Large intestine (tissue), 3 donors: ENCODE measurements at regions not wholly inside any gene's neighbourhood (a gene's known extent, or its start where the extent isn't known, plus 50 kb on each side); places are given as distances from the start of the nearest gene placed in this dataset.
"Not testable (repeated sequence)": the region's sequence is repeated elsewhere in the genome, so short reads cannot be mapped to it uniquely, and the experiment has no call there.

ENCODE experiments used
- DNase-seq, 2 donors: peaks; one replicate each; pipeline versions ENCODE4 v3.0.0 to v3.0.0-alpha.2; 2013
- H3K27ac ChIP-seq: one replicate; pipeline ENCODE4 v1.5.1; 2013; ENCODE audit warnings: low read length
- H3K27me3 ChIP-seq: 2 replicates; pipeline ENCODE4 v1.6.1; 2013; ENCODE audit warnings: low read length; ENCODE audit not compliant: control insufficient read depth, insufficient read depth
- H3K36me3 ChIP-seq: 2 replicates; pipeline ENCODE4 v1.6.1; 2013; ENCODE audit warnings: low read length; ENCODE audit not compliant: control insufficient read depth, insufficient read depth
- H3K4me1 ChIP-seq: one replicate; pipeline ENCODE4 v1.6.1; 2013; ENCODE audit warnings: low read length; ENCODE audit not compliant: control insufficient read depth, insufficient read depth
- H3K4me3 ChIP-seq: one replicate; pipeline ENCODE4 v1.5.1; 2013; ENCODE audit warnings: low read length
- H3K9me3 ChIP-seq: one replicate; pipeline ENCODE4 v1.6.1; 2013; ENCODE audit warnings: mild to moderate bottlenecking, low read depth, low read length, moderate library complexity; ENCODE audit not compliant: control insufficient read depth
- WGBS: methylation state at CpG from one replicate; pipeline ENCODE4 v1.1.5; 2013; ENCODE audit warnings: low lambda C conversion rate; ENCODE audit not compliant: insufficient coverage; 5-methylcytosine and 5-hydroxymethylcytosine counted together

DNA sequence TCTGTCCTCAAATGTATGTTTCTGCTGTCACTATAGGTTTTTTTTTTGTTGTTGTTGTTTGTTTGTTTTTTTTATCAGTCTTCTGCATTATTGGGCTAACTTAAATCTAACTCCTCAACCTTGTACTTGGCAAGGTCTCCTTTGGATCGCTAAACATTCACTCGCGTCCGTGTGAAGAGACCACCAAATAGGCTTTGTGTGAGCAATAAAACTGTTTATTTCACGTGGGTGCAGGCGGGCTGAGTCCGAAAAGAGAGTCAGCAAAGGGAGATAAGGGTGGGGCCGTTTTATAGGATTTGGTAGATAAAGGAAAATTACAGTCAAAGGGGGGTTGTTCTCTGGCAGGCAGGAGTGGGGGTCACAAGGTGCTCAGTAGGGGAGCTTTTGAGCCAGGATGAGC is 845.6 kb upstream of the ANO3 start:
- not testable (repeated sequence) for H3K36me3 ChIP-seq, H3K9me3 ChIP-seq, H3K27me3 ChIP-seq, H3K4me1 ChIP-seq, H3K27ac ChIP-seq, H3K4me3 ChIP-seq, DNase-seq
- WGBS: 51% methylated on average over 8 of the region's 8 CpGs

DNA sequence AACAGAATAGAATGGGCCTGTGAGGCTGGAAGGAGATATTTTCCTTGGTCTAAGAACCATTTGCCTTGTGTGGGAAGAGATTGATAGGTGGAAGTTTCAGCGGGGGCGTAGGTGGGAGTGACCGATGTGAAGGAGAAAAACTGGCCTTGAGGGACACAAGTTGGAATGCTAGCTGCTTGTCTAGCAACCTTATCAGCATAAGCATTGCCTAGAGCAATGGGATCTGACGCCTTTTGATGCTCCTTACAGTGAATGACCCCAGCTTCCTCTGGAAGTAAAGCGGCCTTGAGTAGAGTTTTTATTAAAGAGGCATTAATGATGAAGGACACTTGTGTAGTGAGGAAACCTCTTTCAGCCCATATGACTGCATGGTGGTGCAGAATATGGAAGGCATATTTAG is 843.8 kb upstream of the ANO3 start:
- whole genome bisulfite sequencing: no CpG with 5 or more reads among the region's 5 CpGs
- H3K4me1 ChIP-seq, H3K27ac ChIP-seq: not testable (repeated sequence)

DNA sequence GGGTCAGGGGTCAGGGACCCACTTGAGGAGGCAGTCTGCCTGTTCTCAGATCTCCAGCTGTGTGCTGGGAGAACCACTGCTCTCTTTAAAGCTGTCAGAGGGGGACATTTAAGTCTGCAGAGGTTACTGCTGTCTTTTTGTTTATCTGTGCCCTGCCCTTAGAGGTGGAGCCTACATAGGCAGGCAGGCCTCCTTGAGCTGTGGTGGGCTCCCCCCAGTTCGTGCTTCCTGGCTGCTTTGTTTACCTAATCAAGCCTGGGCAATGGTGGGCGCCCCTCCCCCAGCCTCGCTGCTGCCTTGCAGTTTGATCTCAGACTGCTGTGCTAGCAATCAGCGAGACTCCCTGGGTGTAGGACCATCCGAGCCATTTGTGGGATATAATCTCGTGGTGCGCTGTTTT is 830.5 kb upstream of the ANO3 start:
- not testable (repeated sequence) for H3K27ac ChIP-seq, H3K9me3 ChIP-seq, H3K27me3 ChIP-seq, H3K4me1 ChIP-seq, DNase-seq, H3K36me3 ChIP-seq, H3K4me3 ChIP-seq
- 77% methylated on average over 2 of the region's 7 CpGs for WGBS

More for the DNA sequence above, 843.8 kb upstream of the ANO3 start:
- not testable (repeated sequence) for H3K4me3 ChIP-seq, H3K9me3 ChIP-seq, H3K27me3 ChIP-seq, DNase-seq, H3K36me3 ChIP-seq

DNA sequence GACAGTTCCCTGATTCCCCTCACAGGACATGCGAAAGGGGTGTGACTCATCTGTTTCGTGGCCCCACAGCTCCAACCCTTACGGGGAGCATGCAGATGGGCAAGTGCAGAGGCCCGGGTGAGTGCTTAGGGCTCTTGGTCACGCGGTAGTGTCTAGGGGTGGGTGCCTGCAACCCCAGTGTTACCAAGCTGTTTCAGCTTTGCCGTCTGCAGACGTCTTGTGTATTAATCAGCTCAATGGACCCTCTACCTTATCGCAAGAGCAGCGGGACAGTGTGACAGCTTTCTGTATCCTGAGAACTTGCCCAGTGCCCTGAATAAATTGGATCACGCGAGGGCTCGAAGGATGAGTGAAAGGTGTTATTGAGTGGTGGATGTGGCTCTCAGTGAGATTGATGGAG is 816.4 kb upstream of the ANO3 start:
- Histone ChIP-seq H3K27me3 (no peaks in the 10 kb centered on the region), H3K4me3 (no peak overlapping the region), H3K36me3 (no peaks in the 10 kb centered on the region), H3K4me1 (no peaks in the 10 kb centered on the region), H3K27ac (no peak overlapping the region), H3K9me3 (no peaks in the 10 kb centered on the region)
- WGBS: no CpG with 5 or more reads among the region's 13 CpGs
- DNase-seq: no peak

DNA sequence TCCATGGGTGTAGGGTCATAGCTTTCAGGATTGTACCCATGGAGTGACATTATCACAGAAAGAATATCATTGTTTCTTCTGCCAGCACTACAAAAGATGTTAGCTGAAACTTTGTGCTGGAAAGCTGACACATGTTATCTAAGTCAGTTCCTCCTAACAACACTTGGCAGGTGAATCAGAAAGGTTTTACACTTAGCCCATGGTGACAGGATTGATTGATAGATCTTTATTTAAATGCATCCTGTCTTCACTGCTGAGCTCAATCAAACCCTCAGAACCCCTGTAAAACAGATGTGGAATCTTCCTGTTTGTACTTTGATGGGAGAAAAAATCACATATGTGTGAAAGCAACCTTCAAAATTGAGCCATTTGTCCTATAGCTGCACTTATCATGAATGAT is 811.5 kb upstream of the ANO3 start:
- Histone ChIP-seq H3K36me3 (no peaks in the 10 kb centered on the region), H3K4me3 (no peak overlapping the region), H3K27ac (no peak overlapping the region), H3K4me1 (no peaks in the 10 kb centered on the region), H3K9me3 (no peaks in the 10 kb centered on the region), H3K27me3 (no peaks in the 10 kb centered on the region)
- no peak for DNase-seq

DNA sequence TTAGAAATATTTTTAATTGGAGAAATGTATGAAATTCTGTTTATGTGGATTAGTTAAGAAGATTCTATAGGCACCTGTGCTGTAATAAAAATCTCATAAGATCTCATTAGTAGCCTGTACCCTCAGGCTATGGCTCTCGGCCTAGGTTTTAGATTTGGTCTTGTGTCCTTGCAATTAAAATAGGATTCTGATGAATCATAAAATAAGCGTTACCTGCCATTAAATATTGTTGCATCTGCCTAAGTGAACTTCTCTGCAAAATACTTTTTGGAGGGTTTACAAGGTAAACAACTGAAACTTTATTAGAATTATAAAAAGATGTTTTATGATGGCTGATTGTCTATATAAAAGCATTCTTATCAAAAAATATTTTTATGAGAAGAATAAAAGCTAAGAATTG is 804.1 kb upstream of the ANO3 start:
- Histone ChIP-seq H3K27me3 (no peaks in the 10 kb centered on the region), H3K36me3 (no peaks in the 10 kb centered on the region), H3K4me3 (no peak overlapping the region), H3K4me1 (no peaks in the 10 kb centered on the region), H3K27ac (no peak overlapping the region), H3K9me3 (no peaks in the 10 kb centered on the region)
- DNase-seq: no peak
- no CpG with 5 or more reads among the region's 2 CpGs for WGBS

DNA sequence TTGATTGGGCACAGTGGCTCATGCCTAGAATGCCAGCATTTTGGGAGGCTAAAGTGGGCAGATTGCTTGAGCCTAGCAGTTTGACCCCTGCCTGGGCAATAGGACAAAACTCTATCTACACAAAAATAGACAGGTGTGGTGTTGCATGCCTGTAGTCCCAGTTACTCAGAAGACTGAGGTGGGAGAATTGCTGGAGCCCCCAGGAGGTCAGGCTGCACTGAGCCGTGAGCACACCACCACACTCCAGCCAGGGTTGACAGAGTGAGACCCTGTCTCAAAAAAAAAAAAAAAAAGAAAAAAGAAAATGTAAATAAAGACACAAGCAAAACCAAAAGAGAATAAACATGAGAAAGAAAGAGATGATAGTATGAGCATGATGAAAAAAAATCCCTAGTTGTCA is 802.4 kb upstream of the ANO3 start:
- no peak overlapping the region for H3K4me3 ChIP-seq
- no peaks in the 10 kb centered on the region for H3K36me3 ChIP-seq
- no peak for DNase-seq
- no peaks in the 10 kb centered on the region for H3K27me3 ChIP-seq
- whole genome bisulfite sequencing: no CpG with 5 or more reads among the region's 1 CpG
- H3K4me1 ChIP-seq: no peaks in the 10 kb centered on the region
- H3K9me3 ChIP-seq: no peaks in the 10 kb centered on the region
- H3K27ac ChIP-seq: no peak overlapping the region

DNA sequence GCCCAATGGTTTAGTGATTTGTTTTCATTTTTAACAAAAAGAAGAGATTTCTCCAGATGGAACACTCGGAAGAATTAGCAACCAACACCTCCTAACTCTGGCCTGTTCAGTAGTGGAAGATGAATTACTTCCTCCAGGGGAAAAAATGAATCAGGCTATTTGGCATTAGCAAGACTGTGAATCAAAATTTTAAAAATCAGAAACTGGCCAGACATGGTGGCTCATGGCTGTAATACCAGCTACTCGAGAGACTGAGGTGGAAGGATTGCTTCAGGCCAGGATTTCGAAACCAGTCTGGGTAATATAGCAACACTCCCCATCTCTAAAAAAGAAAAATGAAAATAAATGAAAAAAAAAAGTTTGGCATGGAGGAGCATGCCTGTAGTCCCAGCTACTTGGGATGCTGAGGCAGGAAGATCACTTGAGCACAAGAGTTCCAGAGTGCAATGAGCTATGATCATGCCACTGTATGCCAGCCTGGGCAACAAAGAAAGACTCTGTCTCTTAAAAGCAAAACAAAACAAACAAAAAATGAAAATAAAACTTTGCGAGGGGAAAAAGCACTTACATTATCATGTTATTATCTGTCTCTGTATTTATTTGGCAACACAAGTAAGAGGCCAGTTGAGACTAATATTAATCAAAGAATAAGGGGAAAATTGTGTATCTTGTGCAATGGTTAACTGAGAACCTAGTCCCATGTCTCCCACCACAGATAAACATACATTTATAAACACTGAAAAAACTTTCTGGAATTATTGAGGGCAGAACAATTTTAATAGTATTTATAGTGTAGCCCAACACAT is 796.3 kb upstream of the ANO3 start:
- no peaks in the 10 kb centered on the region for H3K27me3 ChIP-seq
- no peak overlapping the region for H3K27ac ChIP-seq
- H3K36me3 ChIP-seq: no peaks in the 10 kb centered on the region
- H3K4me1 ChIP-seq: no peaks in the 10 kb centered on the region
- no peaks in the 10 kb centered on the region for H3K9me3 ChIP-seq
- 100% methylated on average over 2 of the region's 4 CpGs for WGBS
- no peak overlapping the region for H3K4me3 ChIP-seq
- no peak for DNase-seq

DNA sequence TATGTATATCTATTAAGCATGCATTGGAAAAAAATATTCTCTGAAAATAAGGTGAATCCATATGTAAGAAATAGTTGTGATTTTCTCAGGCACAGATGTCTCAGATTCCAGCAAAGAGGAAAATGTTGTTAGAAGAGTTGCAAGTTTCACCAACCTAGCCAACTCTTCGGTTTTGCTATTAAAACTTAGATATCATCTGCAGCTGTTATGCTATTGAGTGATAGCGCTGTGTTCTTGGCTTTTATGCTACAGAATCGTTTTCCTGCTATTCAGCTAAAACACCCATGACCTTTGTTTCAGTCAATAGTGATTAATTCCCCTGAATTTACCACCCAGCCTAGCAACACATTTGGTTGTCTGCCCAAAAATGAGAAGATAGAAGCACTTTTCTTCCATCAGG is 795.6 kb upstream of the ANO3 start:
- no peaks in the 10 kb centered on the region for H3K9me3 ChIP-seq
- DNase-seq: no peak
- H3K36me3 ChIP-seq: no peaks in the 10 kb centered on the region
- no peak overlapping the region for H3K4me3 ChIP-seq
- no peaks in the 10 kb centered on the region for H3K27me3 ChIP-seq
- H3K4me1 ChIP-seq: no peaks in the 10 kb centered on the region
- H3K27ac ChIP-seq: no peak overlapping the region
- no CpG with 5 or more reads among the region's 3 CpGs for WGBS

DNA sequence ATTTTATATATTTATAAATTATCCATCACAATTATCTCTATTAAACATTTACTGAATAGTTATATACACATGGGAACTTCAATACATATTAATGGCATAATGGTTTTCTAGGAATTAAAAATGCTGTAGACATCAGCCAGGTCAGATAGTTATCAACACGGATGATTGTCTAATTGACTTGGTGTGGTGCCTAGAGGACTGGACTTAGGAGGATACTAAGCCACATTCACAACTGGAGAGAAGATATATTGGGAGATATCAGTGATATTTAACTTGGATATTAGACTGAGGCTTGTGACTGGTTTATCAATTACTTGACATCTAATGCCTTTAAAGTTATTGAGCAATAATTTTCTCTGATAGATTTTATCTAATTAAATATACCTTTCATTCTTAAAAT is 794.5 kb upstream of the ANO3 start:
- no peaks in the 10 kb centered on the region for H3K9me3 ChIP-seq
- no peak overlapping the region for H3K4me3 ChIP-seq
- no peaks in the 10 kb centered on the region for H3K27me3 ChIP-seq
- no peaks in the 10 kb centered on the region for H3K36me3 ChIP-seq
- H3K27ac ChIP-seq: no peak overlapping the region
- no CpG with 5 or more reads among the region's 1 CpG for WGBS
- no peaks in the 10 kb centered on the region for H3K4me1 ChIP-seq
- no peak for DNase-seq

DNA sequence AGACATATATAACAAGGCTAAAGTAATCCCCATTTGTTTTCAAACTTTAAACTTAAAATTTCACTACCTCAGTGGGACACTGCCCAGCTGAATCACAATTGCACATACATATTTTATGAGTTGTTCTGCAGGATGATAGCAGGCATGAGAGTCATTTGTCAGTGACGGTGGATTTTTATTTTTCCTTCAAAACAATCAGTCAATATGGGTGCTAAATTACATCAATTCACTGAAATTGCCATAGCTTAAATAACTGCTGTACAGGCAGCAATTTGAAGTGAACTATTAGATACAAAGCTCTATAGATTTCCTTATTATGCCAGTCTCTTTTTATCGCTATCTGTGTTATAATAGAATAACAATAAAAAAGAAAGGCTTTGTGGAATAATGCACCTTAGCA is 784.6 kb upstream of the ANO3 start:
- no peaks in the 10 kb centered on the region for H3K4me1 ChIP-seq
- DNase-seq: no peak
- 78% methylated on average over 1 of the region's 2 CpGs for WGBS

More for the DNA sequence above, 784.6 kb upstream of the ANO3 start:
- no peaks in the 10 kb centered on the region for H3K27me3 ChIP-seq
- H3K27ac ChIP-seq: no peak overlapping the region
- H3K36me3 ChIP-seq: no peaks in the 10 kb centered on the region
- no peak overlapping the region for H3K4me3 ChIP-seq
- no peaks in the 10 kb centered on the region for H3K9me3 ChIP-seq
